COLO829 (cell line): ENCODE measurements at regions not wholly inside any gene's neighbourhood (a gene's known extent, or its start where the extent isn't known, plus 50 kb on each side); places are given as distances from the start of the nearest gene placed in this dataset.

Experiments used
- DNase-seq: peaks from one replicate; pipeline ENCODE4 v3.0.0; 2012; ENCODE audit warnings: low spot score

DNA sequence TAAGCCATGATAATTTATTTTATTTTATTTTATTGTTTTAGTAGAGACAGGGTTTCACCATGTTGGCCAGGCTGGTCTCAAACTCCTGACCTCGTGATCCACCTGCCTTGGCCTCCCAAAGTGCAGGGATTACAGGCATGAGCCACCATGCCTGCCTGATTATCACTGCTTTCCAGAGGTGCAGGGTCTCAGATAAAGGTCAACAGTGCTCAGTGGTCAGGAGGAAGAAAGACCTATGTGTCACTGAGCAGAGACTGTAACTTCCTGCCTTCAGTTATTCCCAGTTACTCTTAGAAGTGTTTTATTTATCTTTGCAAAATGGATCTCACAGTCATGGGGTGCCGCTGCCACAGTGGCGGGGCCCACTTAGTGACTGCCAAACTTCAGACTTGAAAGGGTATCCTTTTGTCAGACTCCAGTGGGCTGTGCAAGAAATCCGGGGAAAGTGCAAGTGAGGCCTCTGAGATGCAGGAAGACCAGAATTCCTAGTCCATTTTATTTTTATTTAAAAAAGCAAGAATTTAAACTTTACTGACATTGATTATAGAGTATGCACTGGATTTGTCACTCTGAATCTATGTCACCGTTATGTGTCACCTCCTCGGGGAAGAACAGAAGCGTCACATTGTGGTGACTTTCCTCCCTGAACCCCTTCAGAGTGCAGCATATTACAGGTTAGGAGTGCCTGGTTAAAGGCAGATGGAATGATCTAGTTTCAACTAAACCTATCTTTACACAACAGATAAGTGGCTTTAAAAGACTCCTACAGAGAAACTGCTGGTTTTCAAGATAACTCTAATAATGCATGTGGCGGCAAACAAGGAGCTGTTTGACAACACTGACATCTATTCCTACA is 59.1 kb upstream of the BICD1 start:
- DNase-seq: no peak

DNA sequence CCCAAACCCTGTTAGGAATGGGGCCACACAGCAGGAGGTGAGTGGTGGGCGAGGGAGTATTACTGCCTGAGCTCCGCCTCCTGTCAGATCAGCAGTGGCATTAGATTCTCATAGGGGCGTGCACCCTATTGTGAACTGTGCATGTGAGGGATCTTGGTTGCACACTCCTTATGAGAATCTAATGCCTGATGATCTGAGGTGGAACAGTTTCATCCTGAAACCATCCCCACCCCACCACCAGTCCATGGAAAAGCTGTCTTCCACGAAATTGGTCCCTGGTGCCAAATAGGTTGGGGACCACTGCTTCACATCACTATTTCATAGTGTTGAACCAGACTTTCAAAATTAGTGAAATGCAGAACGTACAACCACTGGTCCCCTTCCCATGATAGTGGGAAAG is 57.9 kb upstream of the BICD1 start:
- DNase-seq: no peak

DNA sequence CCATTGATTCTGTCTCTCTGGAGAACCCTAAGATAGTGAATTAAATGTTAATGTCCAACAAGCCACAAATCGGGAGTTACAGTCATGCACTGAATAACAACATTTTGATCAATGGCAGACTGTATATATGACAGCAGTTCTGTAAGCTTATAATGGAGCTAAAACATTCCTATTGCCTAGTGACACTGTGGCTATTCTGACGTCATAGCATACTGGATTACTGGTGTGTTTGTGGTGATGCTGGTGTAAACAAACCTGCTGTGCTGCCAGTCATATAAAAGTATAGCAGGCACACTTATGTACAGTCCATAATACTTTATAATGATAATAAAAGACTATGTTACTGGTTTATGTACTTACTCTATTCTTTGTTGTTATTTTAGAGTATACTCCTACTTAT is 56.7 kb upstream of the BICD1 start:
- no peak for DNase-seq

DNA sequence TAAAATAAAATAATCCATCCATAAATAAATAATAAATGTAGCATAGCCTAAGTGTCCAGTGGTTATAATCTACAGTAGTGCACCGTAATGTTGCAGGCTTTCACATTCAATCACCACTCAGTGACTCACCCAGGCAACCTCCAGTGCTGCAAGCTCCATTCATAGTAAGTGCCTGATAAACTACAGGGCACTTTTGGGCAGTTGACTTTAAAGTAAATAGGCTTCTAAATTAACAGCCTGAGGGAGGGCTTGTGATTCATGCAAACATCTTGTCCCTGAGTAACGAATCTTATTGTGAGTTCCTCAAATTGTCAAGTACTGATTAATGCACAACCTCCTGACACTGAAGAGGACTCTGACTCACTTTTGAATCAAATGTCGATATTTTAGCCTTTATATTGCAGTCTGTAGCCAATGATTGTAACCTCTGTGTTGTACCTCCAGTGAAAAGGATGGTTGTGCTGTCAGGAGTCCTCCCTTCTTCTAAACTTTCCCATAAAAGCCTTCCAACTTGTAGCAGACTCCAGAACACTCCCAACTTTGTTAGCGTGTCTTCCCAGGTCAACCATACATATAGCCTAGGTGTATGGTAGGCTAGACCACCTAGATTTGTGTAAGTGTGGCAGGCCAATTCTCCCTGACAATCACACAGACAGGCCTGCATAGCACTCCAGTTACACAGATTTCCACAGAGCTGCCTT is 55.0 kb upstream of the BICD1 start:
- peak; percentile 58 for DNase-seq

DNA sequence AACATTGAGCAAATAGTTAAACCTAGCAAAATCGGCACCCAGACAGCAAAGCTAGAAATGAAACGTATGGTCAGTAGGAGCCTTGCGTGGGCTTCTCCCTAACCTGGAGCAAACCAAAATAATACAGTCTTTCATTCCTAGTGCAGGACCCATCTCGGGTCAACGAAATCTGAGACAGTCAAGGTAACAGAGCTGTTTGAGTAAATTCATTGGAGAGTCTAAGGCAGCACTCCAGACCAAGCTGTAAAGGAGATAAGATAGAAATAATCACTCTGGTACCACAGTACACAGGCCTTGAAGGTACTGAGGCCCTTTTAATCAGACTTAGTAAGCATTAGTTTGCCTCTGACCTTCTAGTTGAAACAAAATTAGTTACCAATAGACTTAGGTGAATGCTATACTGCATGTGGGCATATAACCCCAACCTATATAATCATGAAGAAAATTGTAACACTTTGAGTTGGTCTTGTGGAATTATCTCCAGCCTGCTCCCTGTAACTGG is 54.4 kb upstream of the BICD1 start:
- no peak for DNase-seq

GRCh38 chr12:32053881-32054624 is 52.6 kb upstream of the BICD1 start:
- no peak for DNase-seq
